NT2/D1 (cell line): ENCODE measurements at regions not wholly inside any gene's neighbourhood (a gene's known extent, or its start where the extent isn't known, plus 50 kb on each side); places are given as distances from the start of the nearest gene placed in this dataset.

Source experiments
- SUZ12 ChIP-seq: IDR thresholded peaks from 2 replicates; pipeline ENCODE4 v1.6.1; 2011; ENCODE audit not compliant: insufficient read length, insufficient read depth; ENCODE audit errors: extremely low read depth
- ZNF274 ChIP-seq: IDR thresholded peaks from 2 replicates; pipeline ENCODE4 v1.6.1; 2011; ENCODE audit warnings: mild to moderate bottlenecking, low read depth, low read length

GRCh38 chr13:76425935-76426334 lies 460.3 kb downstream of the KCTD12 start:
- TF ChIP-seq ZNF274 (no peak), SUZ12 (no peak)
